NCI-H2081 (cell line): ENCODE measurements at regions not wholly inside any gene's neighbourhood (a gene's known extent, or its start where the extent isn't known, plus 50 kb on each side); places are given as distances from the start of the nearest gene placed in this dataset.
"Not testable (repeated sequence)": the region's sequence is repeated elsewhere in the genome, so short reads cannot be mapped to it uniquely, and the experiment has no call there.

Experiments
- DNase-seq, 2 experiments: peaks; one replicate each; lab custom pipeline; 2025; lab: John Stamatoyannopoulos, UW

- DNase-seq: not testable (repeated sequence)
Observed at GRCh38 chr6:81344026-81344425, 408.5 kb downstream of the TENT5A start.

GRCh38 chr6:81340946-81341345 is 411.5 kb downstream of the TENT5A start:
- no peak for DNase-seq

GRCh38 chr6:81331526-81331925 is 421.0 kb downstream of the TENT5A start:
- no peak for DNase-seq

GRCh38 chr6:81328700-81329099 is 423.8 kb downstream of the TENT5A start:
- no peak for DNase-seq

GRCh38 chr6:81326881-81327561 is 425.5 kb downstream of the TENT5A start:
- no peak for DNase-seq

GRCh38 chr6:81309811-81310210 is 442.7 kb downstream of the TENT5A start:
- no peak for DNase-seq

- no peak for DNase-seq
Observed at GRCh38 chr6:81308577-81309279, 443.8 kb downstream of the TENT5A start.

- DNase-seq: no peak
Observed at GRCh38 chr6:81307651-81308214, 444.7 kb downstream of the TENT5A start.

- no peak for DNase-seq
Observed at GRCh38 chr6:81304466-81304865, 448.0 kb downstream of the TENT5A start.

- no peak for DNase-seq
Observed at GRCh38 chr6:81300961-81301360, 451.5 kb downstream of the TENT5A start.

- no peak for DNase-seq
Observed at GRCh38 chr6:81298751-81299150, 453.7 kb downstream of the TENT5A start.

GRCh38 chr6:81295310-81295709 is 457.2 kb downstream of the TENT5A start:
- no peak for DNase-seq

- no peak for DNase-seq
Observed at GRCh38 chr6:81293896-81294295, 458.6 kb downstream of the TENT5A start.

GRCh38 chr6:81289229-81289628 is 463.3 kb downstream of the TENT5A start:
- DNase-seq: no peak

- no peak for DNase-seq
Observed at GRCh38 chr6:81265106-81265505, 487.4 kb downstream of the TENT5A start.

GRCh38 chr6:81263531-81264168 is 488.8 kb downstream of the TENT5A start:
- DNase-seq: no peak

- DNase-seq: no peak
Observed at GRCh38 chr6:81262656-81263055, 489.8 kb downstream of the TENT5A start.

GRCh38 chr6:81256223-81256622 is 496.3 kb downstream of the TENT5A start:
- DNase-seq: not testable (repeated sequence)

GRCh38 chr6:81253821-81254220 is 498.7 kb downstream of the TENT5A start:
- no peak for DNase-seq

GRCh38 chr6:81252231-81252630 is 500.2 kb downstream of the TENT5A start:
- DNase-seq: no peak

GRCh38 chr6:81246200-81246599 is 506.3 kb downstream of the TENT5A start:
- DNase-seq: no peak

- DNase-seq: no peak
Observed at GRCh38 chr6:81242624-81243023, 509.9 kb downstream of the TENT5A start.
